Sciatic nerve (tissue), 2 donors: ENCODE measurements at regions not wholly inside any gene's neighbourhood (a gene's known extent, or its start where the extent isn't known, plus 50 kb on each side); places are given as distances from the start of the nearest gene placed in this dataset.

ENCODE experiments used
- ATAC-seq: fragments of 200-7000 bp; cut with Tn5 transposase; one replicate; pipeline ENCODE4 v1.9.1; 2020; ENCODE audit warnings: mild to moderate bottlenecking, moderate library complexity
- DNase-seq: peaks from one replicate; pipeline ENCODE4 v3.0.0-alpha.2; 2020; ENCODE audit warnings: low spot score
- intact Hi-C: fragments of 100-400 bp; cut with DNase I; formaldehyde crosslinking; loops from one replicate; pipeline ENCODE4 v1.14.2; 2022
- donor health status: DM: no; HTN: no; CAD: no.
- donor health status: DM: no; HTN: no; CAD: no.

- no peak for ATAC-seq
- intact Hi-C loops, result no loop called here
- DNase-seq, result no peak
These were observed 65.1 kb upstream of the CD44 start for GRCh38 chr11:35073691-35074419.

- DNase-seq (no peak), ATAC-seq (peak; percentile 17)
- intact Hi-C loops, result no loop called here
These were observed 62.5 kb upstream of the CD44 start for GRCh38 chr11:35076201-35077100.

DNA sequence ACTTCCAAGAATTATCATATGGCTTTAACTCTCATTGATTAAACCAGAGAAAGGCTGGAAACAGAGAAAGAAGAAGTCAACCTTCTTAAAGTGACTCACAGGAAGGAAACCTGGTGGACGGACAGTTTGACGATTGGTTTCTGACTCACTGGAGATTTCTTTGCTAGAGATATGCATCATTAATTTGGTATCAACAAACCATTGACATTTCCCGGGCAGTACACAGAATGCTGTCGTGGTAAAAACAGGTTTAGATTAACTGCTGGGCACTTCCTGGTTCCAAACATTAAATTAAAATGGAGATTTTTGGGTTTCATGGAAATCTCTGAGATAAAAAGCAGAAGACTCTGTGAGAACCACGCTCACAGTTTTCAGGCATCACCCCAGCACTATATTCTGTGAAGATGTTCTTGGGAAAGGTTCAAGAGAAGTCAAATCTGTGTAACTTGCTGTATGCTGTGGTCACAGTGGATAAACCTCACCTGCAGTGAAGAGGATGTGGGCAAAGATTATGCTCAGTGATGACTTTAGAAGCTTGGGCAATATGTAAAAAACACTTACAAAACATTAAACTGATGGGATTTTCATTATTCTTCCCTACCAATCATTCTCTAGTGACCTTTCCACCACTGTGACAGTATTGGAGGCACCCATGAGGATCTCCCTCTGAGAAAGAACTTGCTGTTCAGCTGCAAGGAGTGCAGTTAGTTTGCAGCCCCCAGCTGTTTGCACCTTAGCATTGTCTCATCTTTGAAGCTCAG, 61.1 kb upstream of the CD44 start:
- intact Hi-C loops, result no loop called here
- DNase-seq (no peak), ATAC-seq (no peak)

DNA sequence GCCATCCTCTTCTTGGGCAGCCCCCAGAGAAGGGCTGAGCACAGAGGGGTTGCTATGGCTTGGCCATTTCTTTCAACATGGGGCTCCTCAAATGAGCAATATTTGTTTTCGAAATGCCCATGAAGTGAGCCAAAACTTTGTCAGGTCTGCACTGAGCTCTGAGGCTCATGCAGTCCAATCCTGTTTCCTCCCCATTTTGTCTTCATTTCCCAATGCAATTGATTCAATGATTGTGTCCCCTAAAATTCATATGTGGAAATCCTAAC, 60.6 kb upstream of the CD44 start:
- intact Hi-C loops, result no loop called here
- no peak for ATAC-seq

DNA sequence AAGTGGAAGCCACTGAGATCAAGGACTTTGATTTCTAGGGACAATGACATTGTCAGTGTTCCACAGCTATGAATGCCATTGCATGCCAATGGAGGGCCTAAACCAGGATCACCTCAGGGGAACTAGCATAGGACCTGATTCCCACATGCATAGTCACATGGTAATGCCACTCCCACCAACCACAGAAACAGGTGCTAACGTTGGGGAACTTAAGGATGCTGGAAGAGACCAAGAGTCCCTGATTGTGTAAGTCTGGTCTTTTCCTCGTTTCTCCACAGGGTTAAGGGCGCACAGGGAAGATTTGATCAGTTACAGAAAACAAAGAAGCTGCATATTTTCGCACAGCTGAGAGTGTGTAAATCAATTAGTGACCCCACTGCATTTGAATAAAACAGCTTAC, 59.4 kb upstream of the CD44 start:
- intact Hi-C loops, result no loop called here
- DNase-seq (no peak), ATAC-seq (no peak)

More for the DNA sequence above, 60.6 kb upstream of the CD44 start:
- DNase-seq, result no peak

DNA sequence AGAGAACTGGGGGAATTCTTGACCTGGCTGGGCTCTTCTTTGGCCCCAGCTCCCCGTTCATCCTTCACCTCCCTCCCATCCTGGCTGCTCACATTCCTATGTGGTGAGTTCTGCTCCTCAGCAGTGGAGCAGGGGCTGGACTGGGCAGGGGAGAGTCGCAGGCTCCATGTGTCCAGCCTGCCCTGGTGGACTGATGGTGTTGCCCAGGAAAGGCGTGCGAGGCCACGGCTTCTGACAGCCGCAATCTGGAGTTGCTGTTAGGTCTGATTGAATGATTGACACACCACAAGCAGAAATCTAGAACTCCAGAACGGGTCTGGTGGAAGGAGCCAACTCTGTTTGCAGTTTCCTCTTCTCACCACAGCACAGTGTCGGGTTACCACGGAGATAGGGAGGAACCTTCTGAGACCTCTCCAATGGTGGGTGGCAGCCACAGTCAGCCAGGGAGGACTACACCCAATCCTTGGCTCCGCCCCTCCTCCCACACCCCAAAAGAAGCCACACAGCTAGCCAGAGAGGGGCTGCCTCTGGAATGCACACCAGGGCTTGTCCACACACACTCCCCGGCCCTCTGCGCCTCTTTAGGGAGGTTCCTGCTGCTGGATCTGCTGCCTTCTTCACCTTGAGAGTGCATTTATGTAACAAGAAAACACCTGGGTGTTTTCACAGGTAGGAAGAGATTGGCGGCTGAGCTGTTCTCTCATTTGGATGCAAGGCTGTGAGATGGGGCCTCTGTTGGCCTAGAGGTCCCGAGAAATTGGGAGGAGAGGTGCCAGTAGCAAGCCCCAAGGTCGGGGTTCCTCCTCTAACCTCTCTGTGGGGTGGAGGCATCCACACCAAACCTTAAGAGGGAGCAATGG, 56.4 kb upstream of the CD44 start:
- ATAC-seq (peak; percentile 87), DNase-seq (peak; percentile 69)
- intact Hi-C loops, result no loop called here

DNA sequence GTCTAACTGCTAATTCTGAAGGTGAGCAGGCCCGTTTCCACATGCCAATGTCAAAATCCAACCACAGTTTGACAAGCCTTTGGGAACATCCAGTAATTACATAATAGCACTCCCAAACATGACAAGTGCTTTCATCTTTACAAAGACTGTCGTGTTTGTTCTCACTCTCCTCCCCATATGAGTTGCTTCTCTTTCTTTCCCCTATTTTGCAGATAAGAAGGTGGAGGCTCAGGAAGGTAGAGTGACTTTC, 55.9 kb upstream of the CD44 start:
- no peak for ATAC-seq
- intact Hi-C loops, result no loop called here
- no peak for DNase-seq

DNA sequence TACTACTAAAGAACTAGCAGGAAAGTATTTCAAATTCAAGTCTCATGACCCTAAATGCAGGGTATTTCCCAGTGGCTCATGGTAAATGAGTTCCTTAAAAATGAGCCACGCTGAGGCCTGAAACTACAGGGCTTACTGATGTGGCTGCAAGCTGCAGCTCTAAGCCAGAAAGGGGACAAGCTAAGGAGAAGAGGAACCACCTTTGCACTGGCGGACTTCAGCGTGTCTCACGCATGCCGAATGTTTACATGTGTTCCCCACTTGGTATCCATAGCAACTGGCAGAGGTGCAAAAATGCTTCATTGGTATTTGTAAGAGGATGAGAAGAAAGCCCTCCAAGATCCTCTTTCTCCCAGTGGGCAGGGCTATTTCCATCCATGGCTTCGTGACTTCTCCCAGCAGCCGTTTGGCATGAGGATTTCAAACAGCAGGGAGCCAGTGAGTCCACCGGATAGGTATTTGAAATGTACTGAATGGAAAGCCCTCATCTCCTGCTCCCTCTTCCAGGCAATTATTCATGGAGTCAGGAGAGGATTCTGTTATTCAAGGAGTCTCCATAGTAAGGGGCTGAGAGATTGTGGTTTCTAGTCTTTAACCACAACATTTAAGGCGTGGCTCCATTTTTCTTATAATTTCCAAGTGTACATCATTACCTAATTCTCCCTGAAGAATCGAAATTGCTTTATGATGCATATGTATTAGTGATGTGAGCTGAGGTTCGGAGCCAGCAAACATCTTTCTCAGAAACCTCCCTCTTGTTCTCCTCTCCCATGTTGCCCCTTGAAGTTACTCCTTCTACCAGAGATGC, 55.3 kb upstream of the CD44 start:
- peak; percentile 60 for DNase-seq
- ATAC-seq, result peak; percentile 82
- intact Hi-C loops, result no loop called here

GRCh38 chr11:35084817-35085440, 54.0 kb upstream of the CD44 start:
- intact Hi-C loops, result no loop called here
- ATAC-seq (peak; percentile 54), DNase-seq (no peak)

GRCh38 chr11:35085531-35086165, 53.3 kb upstream of the CD44 start:
- intact Hi-C loops, result no loop called here
- ATAC-seq, result no peak
- DNase-seq, result no peak

GRCh38 chr11:35087648-35088047, 51.3 kb upstream of the CD44 start:
- DNase-seq, result no peak
- no peak for ATAC-seq
- intact Hi-C loops, result no loop called here

DNA sequence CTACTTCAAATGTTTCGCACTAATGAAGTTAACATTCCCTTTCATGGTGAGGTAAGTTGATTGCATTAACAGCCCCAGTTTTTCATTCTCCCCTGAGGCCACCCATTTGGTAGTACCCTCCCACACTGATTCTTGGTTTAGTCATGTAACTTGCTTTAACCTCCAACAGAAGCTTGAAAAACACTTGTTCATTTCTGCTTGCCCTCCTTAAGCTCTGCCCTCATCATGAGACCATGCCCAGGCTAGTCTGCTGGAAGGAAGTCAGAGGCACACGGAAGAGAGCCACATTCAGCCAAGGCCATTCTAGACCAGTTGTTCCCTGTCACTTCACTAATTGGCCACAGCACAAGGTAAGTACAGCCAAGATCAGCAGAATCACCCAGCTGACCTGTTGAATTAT, 50.7 kb upstream of the CD44 start:
- intact Hi-C loops, result no loop called here
- no peak for DNase-seq
- no peak for ATAC-seq

DNA sequence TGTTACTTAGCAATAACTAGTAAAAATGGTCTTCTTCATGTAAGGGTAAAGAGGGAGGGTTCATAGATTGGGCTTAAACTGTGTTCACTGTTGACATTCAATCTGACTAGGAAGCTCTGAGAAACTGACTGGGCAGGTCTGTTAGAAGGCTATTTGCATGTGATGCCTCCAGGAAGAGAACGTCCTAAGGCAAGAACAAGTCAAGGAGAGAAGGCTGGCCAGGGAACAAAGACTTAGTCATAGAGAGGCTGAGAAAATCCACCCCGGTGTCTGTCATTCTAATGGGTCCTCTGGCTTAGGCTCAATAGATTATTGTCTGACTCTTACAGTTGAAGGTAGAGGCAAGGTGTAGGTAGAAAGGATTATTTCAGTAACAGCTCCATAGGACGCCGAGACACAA, 50.3 kb upstream of the CD44 start:
- DNase-seq (no peak), ATAC-seq (no peak)
- intact Hi-C loops, result no loop called here
